ENCODE measurements at regions not wholly inside any gene's neighbourhood (a gene's known extent, or its start where the extent isn't known, plus 50 kb on each side); places are given as distances from the start of the nearest gene placed in this dataset.

DNA sequence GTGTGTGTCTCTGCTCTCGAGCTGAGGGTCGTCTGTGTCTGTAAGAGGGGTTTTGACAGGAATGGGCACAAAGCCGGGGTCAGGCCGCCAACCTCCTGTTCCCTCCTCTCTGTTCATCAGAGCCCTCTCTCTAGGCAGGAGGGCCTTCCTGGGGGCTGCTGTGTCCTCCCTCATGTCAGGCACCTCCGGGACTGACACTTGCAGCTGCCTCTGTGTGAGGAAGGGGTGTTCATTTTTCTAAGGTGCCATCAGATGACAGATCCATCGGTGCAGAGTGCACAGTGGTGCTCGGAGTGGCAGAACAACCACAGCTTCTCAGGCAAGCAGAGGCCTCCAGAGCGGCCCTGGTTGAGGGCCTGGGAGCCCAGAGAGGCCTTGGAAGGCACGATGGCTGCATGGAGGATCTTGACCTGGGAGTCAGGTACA is 265.4 kb upstream of the B3GAT1 start:
- DNase-seq, result no peak

DNA sequence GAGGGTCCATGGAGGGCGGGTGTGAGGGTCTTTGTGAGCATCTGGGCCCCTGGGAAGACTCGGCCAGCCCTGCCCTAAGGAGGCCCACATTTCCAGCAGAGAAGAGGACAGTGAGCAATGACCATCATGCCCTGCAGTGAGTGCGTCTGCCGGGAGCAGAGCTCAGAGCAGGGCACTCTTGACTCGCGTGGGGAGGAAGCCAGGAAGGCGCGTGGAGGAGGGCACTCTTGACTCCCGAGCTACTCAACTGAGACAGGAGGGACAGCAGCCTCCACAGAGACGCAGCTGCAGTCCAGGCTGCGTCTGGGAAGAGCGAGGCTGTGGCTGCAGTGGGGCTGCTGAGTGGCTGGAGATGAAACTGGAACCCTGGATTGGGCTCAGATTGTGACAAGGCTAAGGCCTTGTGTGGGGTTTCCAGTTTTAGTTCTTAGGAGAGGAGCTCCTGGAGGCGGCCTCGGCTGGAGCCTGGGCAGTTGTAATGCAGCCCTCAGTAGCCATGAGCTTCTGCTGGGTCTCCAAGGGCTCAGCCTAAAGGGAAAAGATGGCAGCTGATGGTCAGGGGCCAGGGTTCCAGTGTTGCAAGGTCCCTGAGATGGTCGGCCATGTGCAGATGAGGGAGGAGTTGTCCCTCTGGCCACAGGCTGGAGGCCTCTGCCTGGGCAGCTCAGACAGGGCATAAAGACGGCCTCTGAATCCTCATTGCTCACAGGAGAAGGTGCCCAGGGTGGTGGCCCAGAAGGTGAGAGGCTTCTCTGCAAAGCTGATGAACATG is 264.7 kb upstream of the B3GAT1 start:
- DNase-seq, result no peak

- no peak for DNase-seq
These were observed 263.9 kb upstream of the B3GAT1 start for GRCh38 chr11:134675983-134676382.

- no peak for DNase-seq
These were observed 262.9 kb upstream of the B3GAT1 start for GRCh38 chr11:134674974-134675373.

DNA sequence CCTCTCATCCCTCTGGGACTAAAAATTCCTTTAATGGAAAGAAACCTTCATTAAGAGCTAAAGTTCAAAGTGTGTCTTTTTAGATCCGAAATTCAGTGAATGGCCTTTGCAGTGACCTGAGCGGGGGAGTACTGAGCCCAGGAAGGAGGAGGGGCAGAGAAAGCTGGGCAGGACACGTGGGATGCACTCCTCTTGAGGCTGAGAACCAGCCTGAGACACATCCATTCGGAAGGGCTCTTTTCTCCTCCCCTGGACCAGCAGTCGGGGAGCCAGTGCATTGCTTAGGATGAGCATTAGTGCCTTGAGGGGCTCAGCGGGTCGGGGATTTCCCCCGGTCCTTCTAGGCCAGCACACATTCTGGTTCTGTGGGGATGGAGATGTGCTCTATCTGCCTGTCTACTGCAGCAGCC is 258.9 kb upstream of the B3GAT1 start:
- no peak for DNase-seq

DNA sequence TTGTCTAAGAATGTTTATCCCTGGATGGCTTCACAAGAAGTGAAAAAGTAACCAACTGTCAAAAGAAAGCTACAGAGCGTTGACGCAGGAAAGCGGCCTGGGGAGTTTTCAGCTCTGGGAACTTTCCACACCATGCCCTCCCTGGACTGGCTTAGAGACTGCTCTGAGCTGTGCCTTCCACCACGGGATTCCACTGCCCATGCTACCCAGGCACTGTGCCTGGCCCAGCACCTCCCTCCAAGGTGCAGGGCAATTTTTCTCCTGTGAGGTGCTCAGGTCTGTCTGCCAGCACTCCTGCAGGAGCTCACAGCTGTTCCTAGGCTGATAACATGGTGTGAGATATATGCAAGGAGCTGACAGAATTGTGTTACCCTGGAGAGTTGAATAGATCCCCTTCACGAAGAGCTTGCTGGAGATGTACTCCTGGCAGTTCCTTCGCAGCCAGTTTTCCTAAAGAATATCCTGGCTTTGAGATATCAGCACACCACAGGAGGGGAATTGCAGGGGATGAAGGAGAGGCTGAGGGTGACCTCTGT is 258.3 kb upstream of the B3GAT1 start:
- no peak for DNase-seq

- DNase-seq, result no peak
These were observed 257.8 kb upstream of the B3GAT1 start for GRCh38 chr11:134669796-134670195.

GRCh38 chr11:134668796-134669195 is 256.8 kb upstream of the B3GAT1 start:
- no peak for DNase-seq

GRCh38 chr11:134668076-134668475 is 256.0 kb upstream of the B3GAT1 start:
- DNase-seq, result no peak

- no peak for DNase-seq
These were observed 255.5 kb upstream of the B3GAT1 start for GRCh38 chr11:134667505-134667904.

DNA sequence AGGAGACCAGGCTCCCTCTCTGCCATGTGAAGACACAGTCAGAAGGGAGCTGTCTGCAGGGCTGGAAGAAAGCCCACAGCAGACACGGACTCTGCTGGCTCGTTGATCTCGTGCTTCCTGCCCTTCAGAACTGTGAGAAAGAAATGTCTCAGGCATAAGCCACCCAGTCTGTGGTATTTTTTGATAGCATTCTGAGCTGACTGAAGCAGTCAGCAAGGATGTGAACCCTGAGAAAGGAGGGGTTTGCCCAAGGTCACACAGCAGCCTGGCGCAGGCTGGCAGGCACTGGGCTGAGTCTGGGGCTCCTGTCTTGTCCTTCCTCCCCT is 255.1 kb upstream of the B3GAT1 start:
- DNase-seq, result no peak

- no peak for DNase-seq
These were observed 254.5 kb upstream of the B3GAT1 start for GRCh38 chr11:134666273-134667174.

DNA sequence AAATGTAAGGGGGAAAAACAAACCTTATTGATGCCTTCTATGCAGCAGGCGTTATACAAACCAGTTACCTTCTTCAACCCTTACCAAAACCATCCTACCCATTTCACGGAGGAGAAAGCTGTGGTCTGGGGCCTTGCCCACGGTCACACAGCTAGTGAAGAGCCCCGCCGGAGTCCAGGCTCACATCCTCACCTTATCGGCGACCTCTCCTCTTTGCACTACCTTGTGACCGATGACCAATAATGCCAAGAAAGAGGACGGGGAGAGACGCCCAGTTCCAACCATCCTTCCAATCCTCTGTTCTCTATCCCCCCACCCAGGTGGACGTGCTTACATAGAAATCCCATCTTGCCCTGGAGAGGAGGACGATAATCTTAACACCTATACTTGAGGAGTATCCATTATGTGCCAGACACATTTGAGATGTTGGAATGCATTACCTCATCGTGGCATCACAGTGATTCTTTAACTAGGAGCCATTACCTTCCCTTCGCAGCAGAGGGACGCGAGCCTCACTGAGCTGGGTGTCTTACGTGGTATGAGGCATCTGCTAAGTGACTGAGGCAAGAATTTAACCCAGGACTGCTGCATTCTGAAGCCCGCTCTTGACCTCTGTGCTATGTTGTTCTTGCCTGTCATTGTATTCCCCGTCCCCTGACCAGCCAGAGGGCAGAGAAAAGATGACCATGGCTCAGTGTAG is 253.7 kb upstream of the B3GAT1 start:
- DNase-seq, result no peak

DNA sequence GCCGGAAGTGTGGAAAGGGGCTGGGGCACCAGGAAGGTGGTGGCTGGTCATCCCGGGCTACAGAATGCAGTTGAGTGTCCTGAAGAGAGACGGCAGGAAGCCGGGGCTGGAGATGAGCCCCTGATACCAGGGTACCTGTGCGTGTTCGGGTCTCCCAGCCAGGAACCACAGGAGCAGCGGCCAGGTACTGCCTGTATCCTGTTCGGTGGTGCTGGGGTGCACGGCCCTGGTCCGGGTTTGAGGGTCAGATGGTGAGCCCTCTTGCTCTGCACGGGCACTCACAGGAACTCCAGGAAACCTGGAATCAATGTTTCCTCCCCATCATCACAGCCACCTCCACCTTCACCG is 253.1 kb upstream of the B3GAT1 start:
- no peak for DNase-seq

GRCh38 chr11:134664447-134665187 is 252.6 kb upstream of the B3GAT1 start:
- DNase-seq, result no peak

GRCh38 chr11:134663506-134664313 is 251.7 kb upstream of the B3GAT1 start:
- no peak for DNase-seq

DNA sequence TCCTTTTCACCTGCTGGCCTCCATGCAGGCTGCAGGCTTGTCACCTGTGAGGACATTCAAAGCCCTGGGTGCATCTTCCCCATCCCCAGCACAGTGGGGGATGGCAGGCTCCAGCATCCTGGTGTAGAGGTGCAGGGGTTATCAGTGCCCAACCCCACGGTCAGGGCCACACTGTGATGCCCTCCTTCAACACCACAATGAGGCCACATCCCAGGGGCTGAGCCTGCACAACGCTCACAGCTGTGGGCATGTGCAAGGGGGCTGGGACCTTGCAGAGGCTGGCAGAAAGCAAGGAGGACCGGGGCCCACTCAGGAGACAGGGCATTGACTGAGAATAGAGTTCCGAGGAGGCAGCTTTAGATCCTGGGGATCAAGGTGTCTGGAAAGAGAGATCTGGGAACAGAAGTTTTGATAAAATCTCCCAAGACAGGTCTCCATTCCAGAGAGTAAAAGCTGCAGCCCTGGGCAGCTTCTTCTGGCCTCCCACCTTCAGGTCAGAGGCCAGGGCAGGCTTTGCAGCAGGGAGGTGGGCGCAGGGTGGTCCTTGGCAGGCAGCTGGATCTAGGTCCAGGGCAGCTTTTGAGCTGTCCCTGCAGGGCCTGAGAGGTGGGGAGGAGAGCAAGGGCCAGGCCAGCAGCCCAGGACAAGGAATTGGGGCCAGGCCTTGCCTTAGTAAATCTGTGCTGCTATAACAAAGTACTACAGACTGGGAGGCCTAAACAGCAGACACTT is 250.8 kb upstream of the B3GAT1 start:
- no peak for DNase-seq

GRCh38 chr11:134661660-134662059 is 249.6 kb upstream of the B3GAT1 start:
- no peak for DNase-seq

- no peak for DNase-seq
These were observed 248.4 kb upstream of the B3GAT1 start for GRCh38 chr11:134660416-134660815.

GRCh38 chr11:134659882-134660281 is 247.8 kb upstream of the B3GAT1 start:
- no peak for DNase-seq
